IMR-90 (cell line): ENCODE measurements at regions not wholly inside any gene's neighbourhood (a gene's known extent, or its start where the extent isn't known, plus 50 kb on each side); places are given as distances from the start of the nearest gene placed in this dataset.

Source experiments
- ATAC-seq: fragments of 200-7000 bp; cut with Tn5 transposase; 2 replicates; pipeline ENCODE4 v1.9.1; 2020; ENCODE audit warnings: low read depth, mild to moderate bottlenecking, moderate library complexity
- BruUV-seq: library from RNA; stranded (reverse); fragments of 400-500 nt; replicated peaks from 2 replicates; lab custom pipeline; 2021; lab: Mats Ljungman, UMichigan
- CTCF ChIA-PET: fragments of 300-600 bp; formaldehyde crosslinking; extraction: SDS; loops from one replicate; lab custom pipeline; 2021; ENCODE audit warnings: antibody characterized with exemption; lab: Yijun Ruan, JAX
- POLR2A ChIA-PET: fragments of 300-600 bp; sonication (Branson Sonifier 250); formaldehyde crosslinking; loops from one replicate; lab custom pipeline; 2022; ENCODE audit warnings: antibody characterized with exemption; ENCODE audit not compliant: unreplicated experiment; lab: Charles Lee
- DNase-seq: peaks from one replicate; pipeline ENCODE4 v3.0.0; 2013
- H2AFZ ChIP-seq: replicated peaks from 2 replicates; pipeline ENCODE3; 2013; ENCODE audit warnings: low read length, mild to moderate bottlenecking; ENCODE audit not compliant: poor library complexity
- H2AK5ac ChIP-seq: 2 replicates; pipeline ENCODE4 v1.6.1; 2013; ENCODE audit warnings: low read depth, low read length, inconsistent platforms
- H2AK9ac ChIP-seq: replicated peaks from 2 replicates; pipeline ENCODE3; 2013; ENCODE audit warnings: mild to moderate bottlenecking, low read depth, low read length, moderate library complexity; ENCODE audit not compliant: poor library complexity
- H2BK120ac ChIP-seq: 2 replicates; pipeline ENCODE4 v1.6.1; 2013; ENCODE audit warnings: low read depth, low read length, inconsistent platforms
- H2BK15ac ChIP-seq: 3 replicates; pipeline ENCODE4 v1.6.1; 2013; ENCODE audit warnings: low read depth, low read length, inconsistent platforms
- H2BK20ac ChIP-seq: 2 replicates; pipeline ENCODE4 v1.6.1; 2013; ENCODE audit warnings: low read depth, mild to moderate bottlenecking, inconsistent platforms, low read length, moderate library complexity
- H2BK5ac ChIP-seq: 2 replicates; pipeline ENCODE4 v1.6.1; 2013; ENCODE audit warnings: mild to moderate bottlenecking, low read depth, low read length, inconsistent platforms; ENCODE audit not compliant: poor library complexity, severe bottlenecking
- H3K14ac ChIP-seq: replicated peaks from 2 replicates; pipeline ENCODE4 v1.6.1; 2013; ENCODE audit warnings: low read depth, low read length, inconsistent platforms
- H3K18ac ChIP-seq: 2 replicates; pipeline ENCODE4 v1.6.1; 2013; ENCODE audit warnings: low read depth, low read length, control low read depth
- H3K23ac ChIP-seq: 2 replicates; pipeline ENCODE4 v1.6.1; 2013; ENCODE audit warnings: low read depth, low read length, inconsistent platforms
- H3K27ac ChIP-seq: 2 replicates; pipeline ENCODE4 v1.5.1; 2013; ENCODE audit warnings: mild to moderate bottlenecking, control low read depth, low read length; ENCODE audit not compliant: insufficient read depth
- H3K27me3 ChIP-seq: 2 replicates; pipeline ENCODE4 v1.6.1; 2013; ENCODE audit warnings: low read length; ENCODE audit not compliant: control insufficient read depth, insufficient read depth
- H3K36me3 ChIP-seq: 2 replicates; pipeline ENCODE4 v1.6.1; 2013; ENCODE audit warnings: low read length, mixed read lengths; ENCODE audit not compliant: control insufficient read depth, insufficient read depth
- H3K4ac ChIP-seq: 2 replicates; pipeline ENCODE4 v1.6.1; 2013; ENCODE audit warnings: low read depth, low read length, inconsistent platforms
- H3K4me1 ChIP-seq: 2 replicates; pipeline ENCODE4 v1.6.1; 2013; ENCODE audit warnings: low read length, mixed read lengths; ENCODE audit not compliant: control insufficient read depth, insufficient read depth
- H3K4me2 ChIP-seq: 2 replicates; pipeline ENCODE4 v1.6.1; 2013; ENCODE audit warnings: low read depth, mild to moderate bottlenecking, control low read depth, low read length, moderate library complexity
- H3K4me3 ChIP-seq: 2 replicates; pipeline ENCODE4 v1.5.1; 2013; ENCODE audit warnings: low read depth, mild to moderate bottlenecking, control low read depth, low read length, moderate library complexity; ENCODE audit not compliant: insufficient read depth
- H3K56ac ChIP-seq: 2 replicates; pipeline ENCODE4 v1.6.1; 2013; ENCODE audit warnings: low read length, inconsistent platforms; ENCODE audit not compliant: insufficient read depth; ENCODE audit errors: extremely low read depth
- H3K79me1 ChIP-seq, 2 experiments: 2 replicates each; pipeline ENCODE4 v1.6.1; 2013; ENCODE audit warnings: low read length in 2 of 2, inconsistent platforms in 1 of 2, low read depth in 1 of 2
- H3K9ac ChIP-seq: 2 replicates; pipeline ENCODE4 v1.6.1; 2013; ENCODE audit warnings: low read depth, low read length, control low read depth
- H3K9me1 ChIP-seq: 2 replicates; pipeline ENCODE4 v1.6.1; 2013; ENCODE audit warnings: low read length, inconsistent platforms; ENCODE audit not compliant: insufficient read depth
- H3K9me3 ChIP-seq: 2 replicates; pipeline ENCODE4 v1.6.1; 2013; ENCODE audit warnings: low read length; ENCODE audit not compliant: control insufficient read depth, insufficient read depth
- H4K20me1 ChIP-seq: 2 replicates; pipeline ENCODE4 v1.6.1; 2013; ENCODE audit warnings: low read length, inconsistent platforms; ENCODE audit not compliant: insufficient read depth
- H4K5ac ChIP-seq: 2 replicates; pipeline ENCODE4 v1.6.1; 2013; ENCODE audit warnings: mild to moderate bottlenecking, low read depth, low read length, control low read depth
- H4K8ac ChIP-seq, 2 experiments: 2 replicates each; pipeline ENCODE4 v1.6.1; 2013; ENCODE audit warnings: low read depth in 2 of 2, low read length in 2 of 2, control low read depth in 1 of 2, inconsistent platforms in 1 of 2
- H4K91ac ChIP-seq: 2 replicates; pipeline ENCODE4 v1.6.1; 2013; ENCODE audit warnings: low read depth, low read length, inconsistent platforms; ENCODE audit not compliant: insufficient read depth
- CHD1 ChIP-seq: IDR thresholded peaks from 2 replicates; pipeline ENCODE4 v1.6.1; 2012; ENCODE audit warnings: low read depth, low read length, improper control_type of control experiment
- CTCF ChIP-seq: conservative IDR thresholded peaks from 2 replicates; pipeline ENCODE4 v1.5.1; 2012; ENCODE audit warnings: mild to moderate bottlenecking, low read depth, low read length, improper control_type of control experiment
- ELK1 ChIP-seq: fragments of 150-350 bp; IDR thresholded peaks from 2 replicates; pipeline ENCODE4 v1.6.1; 2016; ENCODE audit warnings: low read depth, mild to moderate bottlenecking, low read length, moderate library complexity, borderline replicate concordance
- FOS ChIP-seq: fragments of 150-350 bp; IDR thresholded peaks from 2 replicates; pipeline ENCODE4 v1.6.1; 2016; ENCODE audit warnings: low read depth, low read length
- MAFK ChIP-seq: IDR thresholded peaks from 2 replicates; pipeline ENCODE4 v1.6.1; 2012; ENCODE audit warnings: low read depth, low read length, improper control_type of control experiment
- MAZ ChIP-seq: IDR thresholded peaks from 2 replicates; pipeline ENCODE4 v1.6.1; 2012; ENCODE audit warnings: low read depth, mild to moderate bottlenecking, low read length, improper control_type of control experiment, moderate library complexity, borderline replicate concordance
- MXI1 ChIP-seq: IDR thresholded peaks from 2 replicates; pipeline ENCODE4 v1.6.1; 2012; ENCODE audit warnings: low read depth, mild to moderate bottlenecking, low read length, moderate library complexity, borderline replicate concordance
- NFE2L2 ChIP-seq: fragments of 150-350 bp; IDR thresholded peaks from 2 replicates; pipeline ENCODE4 v1.6.1; 2016; ENCODE audit warnings: low read depth, mild to moderate bottlenecking, low read length
- POLR2A ChIP-seq: IDR thresholded peaks from 2 replicates; pipeline ENCODE4 v1.6.1; 2012; ENCODE audit warnings: mild to moderate bottlenecking, low read depth, low read length
- RCOR1 ChIP-seq: IDR thresholded peaks from 2 replicates; pipeline ENCODE4 v1.6.1; 2012; ENCODE audit warnings: mild to moderate bottlenecking, low read length, improper control_type of control experiment; ENCODE audit not compliant: insufficient replicate concordance
- RFX5 ChIP-seq: IDR thresholded peaks from 2 replicates; pipeline ENCODE4 v1.8.0; 2012; ENCODE audit warnings: low read depth, mild to moderate bottlenecking, low read length, moderate library complexity
- USF2 ChIP-seq: fragments of 150-350 bp; IDR thresholded peaks from 2 replicates; pipeline ENCODE4 v1.6.1; 2017; ENCODE audit warnings: mild to moderate bottlenecking, antibody characterized with exemption, low read length, low read depth
- WGBS, 2 experiments: methylation state at CpG; one replicate each; pipeline versions ENCODE4 v1.1.5 to v1.1.7; 2013; ENCODE audit warnings: missing lambda C conversion rate in 2 of 2; ENCODE audit not compliant: insufficient read length in 1 of 2; ENCODE audit errors: extremely low coverage in 2 of 2; 5-methylcytosine and 5-hydroxymethylcytosine counted together
- dilution Hi-C: fragments of 300-500 bp; cut with HindIII; formaldehyde crosslinking; loops from one replicate; pipeline ENCODE4 v1.14.3; 2018; ENCODE audit warnings: low sequenced_read_pairs; ENCODE audit not compliant: unreplicated experiment
- in situ Hi-C: fragments of 300-500 bp; cut with MboI; formaldehyde crosslinking; loops from 3 replicates; pipeline ENCODE4 v1.14.3; 2019; ENCODE audit warnings: low sequenced_read_pairs, inconsistent platforms, mixed read lengths
- intact Hi-C: fragments of 100-400 bp; cut with micrococcal nuclease; formaldehyde crosslinking; loops from 2 replicates; pipeline ENCODE4 v1.10.0; 2022

GRCh38 chr1:222377428-222378088 lies 170.3 kb downstream of the HHIPL2 start:
- Histone ChIP-seq H3K79me1 (no peaks in the 10 kb centered on the region), H3K27ac (0 out of 2 replicates have a peak overlapping the region, but pooled peaks have one; percentile 11), H2BK15ac (peak overlapping the region; percentile 87; the same call in 1 of the 3 replicates), H3K4me1 (peaks cover 15% of the 10 kb centered on the region), H4K20me1 (no peaks in the 10 kb centered on the region), H2BK5ac (peak overlapping the region; percentile 48), H4K5ac (no peak overlapping the region), H4K91ac (peak overlapping the region; percentile 25), H3K36me3 (no peaks in the 10 kb centered on the region), H4K8ac (peak overlapping the region; percentile 6 to 35; a peak in 1 of 4 replicates), H3K4ac (peak overlapping the region; percentile 68; the same call in 1 of the 2 replicates), H2BK120ac (peak overlapping the region; percentile 48), H3K56ac (0 out of 2 replicates have a peak overlapping the region, but pooled peaks have one; percentile 27), H3K27me3 (no peaks in the 10 kb centered on the region), H2AFZ (peak overlapping the region; percentile 36), H3K9me3 (no peaks in the 10 kb centered on the region), H2AK9ac (no peak overlapping the region), H3K9me1 (peaks cover 13% of the 10 kb centered on the region), H3K9ac (no peak overlapping the region), H3K18ac (no peak overlapping the region), H2BK20ac (peak overlapping the region; percentile 79; the same call in 1 of the 2 replicates), H3K23ac (peak overlapping the region; percentile 31; the same call in 1 of the 2 replicates), H3K4me3 (no peak overlapping the region), H3K4me2 (no peak overlapping the region), H2AK5ac (peak overlapping the region; percentile 83), H3K14ac (peak overlapping the region; percentile 37; the same call in 1 of the 2 replicates)
- ATAC-seq (peak; percentile 53), DNase-seq (peak; percentile 10)
- intact Hi-C loops (no loop called here), dilution Hi-C loops (no loop called here), in situ Hi-C loops (loop anchor here (10.0 kb wide), 1 partner anchor 257 kb away; no protein-coding TSS in a partner anchor)
- no CpG with 5 or more reads among the region's 6 CpGs for WGBS, 2 experiments
- no TSS peak for BruUV-seq
- ChIA-PET CTCF (no interaction called here), POLR2A (no interaction called here)
- no peak for TF ChIP-seq POLR2A
- TF ChIP-seq USF2 = no peak
- no peak for TF ChIP-seq MAZ
- no peak for TF ChIP-seq MXI1
- TF ChIP-seq RFX5 = no peak
- TF ChIP-seq CHD1 = no peak
- no peak for TF ChIP-seq CTCF
- TF ChIP-seq MAFK = no peak
- no peak for TF ChIP-seq NFE2L2
- no peak for TF ChIP-seq FOS
- no peak for TF ChIP-seq RCOR1
- no peak for TF ChIP-seq ELK1
